Large intestine (tissue), 3 donors: ENCODE measurements at regions not wholly inside any gene's neighbourhood (a gene's known extent, or its start where the extent isn't known, plus 50 kb on each side); places are given as distances from the start of the nearest gene placed in this dataset.

Experiments used
- DNase-seq, 2 donors: peaks; one replicate each; pipeline versions ENCODE4 v3.0.0 to v3.0.0-alpha.2; 2013
- H3K27ac ChIP-seq: one replicate; pipeline ENCODE4 v1.5.1; 2013; ENCODE audit warnings: low read length
- H3K27me3 ChIP-seq: 2 replicates; pipeline ENCODE4 v1.6.1; 2013; ENCODE audit warnings: low read length; ENCODE audit not compliant: control insufficient read depth, insufficient read depth
- H3K36me3 ChIP-seq: 2 replicates; pipeline ENCODE4 v1.6.1; 2013; ENCODE audit warnings: low read length; ENCODE audit not compliant: control insufficient read depth, insufficient read depth
- H3K4me1 ChIP-seq: one replicate; pipeline ENCODE4 v1.6.1; 2013; ENCODE audit warnings: low read length; ENCODE audit not compliant: control insufficient read depth, insufficient read depth
- H3K4me3 ChIP-seq: one replicate; pipeline ENCODE4 v1.5.1; 2013; ENCODE audit warnings: low read length
- H3K9me3 ChIP-seq: one replicate; pipeline ENCODE4 v1.6.1; 2013; ENCODE audit warnings: mild to moderate bottlenecking, low read depth, low read length, moderate library complexity; ENCODE audit not compliant: control insufficient read depth
- WGBS: methylation state at CpG from one replicate; pipeline ENCODE4 v1.1.5; 2013; ENCODE audit warnings: low lambda C conversion rate; ENCODE audit not compliant: insufficient coverage; 5-methylcytosine and 5-hydroxymethylcytosine counted together

DNA sequence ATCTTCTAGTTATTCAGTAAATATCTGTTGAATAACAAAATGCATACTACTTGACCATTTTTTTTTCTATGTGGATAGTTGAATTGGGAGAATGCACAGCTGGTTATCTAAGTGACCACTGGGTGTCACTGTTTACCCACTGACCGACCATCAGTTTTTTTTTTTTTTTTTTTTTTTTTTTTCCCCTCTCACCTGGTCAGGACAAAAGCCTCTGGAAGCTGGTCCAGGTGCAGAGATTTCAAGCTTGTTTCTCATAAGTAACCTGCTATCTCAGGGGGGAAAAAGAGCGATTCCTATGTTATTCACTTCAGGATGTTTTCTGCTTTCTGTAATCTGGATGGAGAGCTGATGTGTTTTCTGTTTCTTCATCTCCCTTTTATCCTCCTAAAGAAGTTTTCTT, 256.0 kb downstream of the DCDC2C start:
- WGBS = no CpG with 5 or more reads among the region's 2 CpGs
- Histone ChIP-seq H3K36me3 (no peaks in the 10 kb centered on the region), H3K9me3 (no peaks in the 10 kb centered on the region), H3K4me3 (no peak overlapping the region), H3K4me1 (no peaks in the 10 kb centered on the region), H3K27ac (no peak overlapping the region), H3K27me3 (no peaks in the 10 kb centered on the region)
- DNase-seq = no peak

GRCh38 chr2:3960106-3960505, 256.7 kb downstream of the DCDC2C start:
- no peaks in the 10 kb centered on the region for H3K36me3 ChIP-seq
- H3K4me1 ChIP-seq = no peaks in the 10 kb centered on the region
- WGBS = 40% methylated on average over 1 of the region's 3 CpGs

GRCh38 chr2:3962719-3963118, 259.3 kb downstream of the DCDC2C start:
- Histone ChIP-seq H3K4me3 (no peak overlapping the region), H3K27me3 (no peaks in the 10 kb centered on the region), H3K9me3 (no peaks in the 10 kb centered on the region), H3K36me3 (no peaks in the 10 kb centered on the region), H3K4me1 (no peaks in the 10 kb centered on the region), H3K27ac (no peak overlapping the region)
- no peak for DNase-seq
- no CpG with 5 or more reads among the region's 5 CpGs for WGBS

More at GRCh38 chr2:3960106-3960505, 256.7 kb downstream of the DCDC2C start:
- no peaks in the 10 kb centered on the region for H3K27me3 ChIP-seq
- no peak overlapping the region for H3K27ac ChIP-seq
- DNase-seq = no peak
- H3K9me3 ChIP-seq = no peaks in the 10 kb centered on the region
- H3K4me3 ChIP-seq = no peak overlapping the region

- H3K9me3 ChIP-seq = no peaks in the 10 kb centered on the region
- no peak overlapping the region for H3K27ac ChIP-seq
- no peaks in the 10 kb centered on the region for H3K27me3 ChIP-seq
- H3K4me1 ChIP-seq = no peaks in the 10 kb centered on the region
- WGBS = 92% methylated on average over 2 of the region's 10 CpGs
- H3K4me3 ChIP-seq = no peak overlapping the region
- no peak for DNase-seq
- H3K36me3 ChIP-seq = no peaks in the 10 kb centered on the region
These were observed 261.8 kb downstream of the DCDC2C start for GRCh38 chr2:3965211-3965610.

GRCh38 chr2:3965953-3966352, 262.6 kb downstream of the DCDC2C start:
- WGBS = no CpG with 5 or more reads among the region's 5 CpGs
- H3K27ac ChIP-seq = no peak overlapping the region
- peaks cover 3% of the 10 kb centered on the region for H3K9me3 ChIP-seq
- H3K27me3 ChIP-seq = no peaks in the 10 kb centered on the region
- H3K36me3 ChIP-seq = no peaks in the 10 kb centered on the region
- DNase-seq = no peak
- H3K4me1 ChIP-seq = no peaks in the 10 kb centered on the region
- H3K4me3 ChIP-seq = no peak overlapping the region

DNA sequence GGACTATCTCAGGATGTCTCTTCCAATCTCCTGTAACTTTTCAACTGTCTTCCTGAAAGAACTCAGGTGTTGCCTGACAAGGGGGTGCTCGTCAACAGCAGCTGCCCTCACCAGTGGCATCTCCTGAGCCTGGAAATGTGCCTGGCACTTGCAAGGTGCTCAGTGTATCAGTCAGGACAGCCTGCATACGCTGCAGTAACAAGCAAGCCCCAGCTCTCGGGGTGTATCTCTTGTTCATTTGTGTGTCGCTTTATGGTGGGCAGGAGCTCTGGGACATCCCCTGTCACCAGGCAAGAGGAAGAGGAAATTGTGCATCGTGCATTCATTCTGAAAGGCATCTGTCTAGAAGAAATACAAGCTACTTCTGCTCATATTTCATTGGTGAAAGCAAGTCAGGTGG, 263.1 kb downstream of the DCDC2C start:
- no peaks in the 10 kb centered on the region for H3K27me3 ChIP-seq
- no peak overlapping the region for H3K27ac ChIP-seq
- no peak for DNase-seq
- peaks cover 6% of the 10 kb centered on the region for H3K9me3 ChIP-seq
- no peaks in the 10 kb centered on the region for H3K4me1 ChIP-seq
- H3K4me3 ChIP-seq = no peak overlapping the region
- no CpG with 5 or more reads among the region's 5 CpGs for WGBS
- no peaks in the 10 kb centered on the region for H3K36me3 ChIP-seq

GRCh38 chr2:3968736-3969135, 265.4 kb downstream of the DCDC2C start:
- no peaks in the 10 kb centered on the region for H3K36me3 ChIP-seq
- no peak overlapping the region for H3K27ac ChIP-seq
- DNase-seq = no peak
- peaks cover 17% of the 10 kb centered on the region for H3K9me3 ChIP-seq
- H3K27me3 ChIP-seq = no peaks in the 10 kb centered on the region
- no peak overlapping the region for H3K4me3 ChIP-seq
- WGBS = no CpG with 5 or more reads among the region's 6 CpGs
- H3K4me1 ChIP-seq = no peaks in the 10 kb centered on the region

GRCh38 chr2:3970791-3971651, 267.6 kb downstream of the DCDC2C start:
- Histone ChIP-seq H3K27ac (no peak overlapping the region), H3K4me3 (no peak overlapping the region), H3K9me3 (peaks cover 17% of the 10 kb centered on the region), H3K36me3 (no peaks in the 10 kb centered on the region), H3K4me1 (no peaks in the 10 kb centered on the region), H3K27me3 (no peaks in the 10 kb centered on the region)
- DNase-seq = no peak
- no CpG with 5 or more reads among the region's 17 CpGs for WGBS

- no peaks in the 10 kb centered on the region for H3K4me1 ChIP-seq
- no CpG with 5 or more reads among the region's 4 CpGs for WGBS
- H3K36me3 ChIP-seq = no peaks in the 10 kb centered on the region
- H3K27ac ChIP-seq = no peak overlapping the region
- DNase-seq = no peak
- H3K9me3 ChIP-seq = peaks cover 17% of the 10 kb centered on the region
- H3K4me3 ChIP-seq = no peak overlapping the region
- no peaks in the 10 kb centered on the region for H3K27me3 ChIP-seq
These were observed 268.3 kb downstream of the DCDC2C start for GRCh38 chr2:3971652-3972192.

GRCh38 chr2:3972377-3972776, 269.0 kb downstream of the DCDC2C start:
- WGBS = 33% methylated on average over 1 of the region's 9 CpGs
- no peaks in the 10 kb centered on the region for H3K4me1 ChIP-seq
- H3K36me3 ChIP-seq = no peaks in the 10 kb centered on the region
- no peak overlapping the region for H3K4me3 ChIP-seq
- no peak overlapping the region for H3K27ac ChIP-seq
- H3K9me3 ChIP-seq = peaks cover 17% of the 10 kb centered on the region
- H3K27me3 ChIP-seq = no peaks in the 10 kb centered on the region
- DNase-seq = no peak

- no CpG with 5 or more reads among the region's 3 CpGs for WGBS
- no peaks in the 10 kb centered on the region for H3K36me3 ChIP-seq
- no peaks in the 10 kb centered on the region for H3K27me3 ChIP-seq
- H3K9me3 ChIP-seq = peaks cover 17% of the 10 kb centered on the region
- H3K4me1 ChIP-seq = no peaks in the 10 kb centered on the region
- no peak for DNase-seq
- no peak overlapping the region for H3K4me3 ChIP-seq
- H3K27ac ChIP-seq = no peak overlapping the region
These were observed 271.4 kb downstream of the DCDC2C start for GRCh38 chr2:3974765-3975164.
